Peyer's patch (tissue), 4 donors: ENCODE measurements at regions not wholly inside any gene's neighbourhood (a gene's known extent, or its start where the extent isn't known, plus 50 kb on each side); places are given as distances from the start of the nearest gene placed in this dataset.

Source experiments
- POLR2A ChIP-seq, 2 donors: fragments of 450-650 bp; IDR thresholded peaks; one replicate each; pipeline ENCODE4 v1.5.1; 2017; ENCODE audit warnings: antibody characterized with exemption in 2 of 2, mild to moderate bottlenecking in 2 of 2, moderate library complexity in 2 of 2
- TF ChIP-seq, protein P1 (sequence below), 6 experiments: fragments of 450-650 bp in 4 of 6; fragments of 200-600 bp in 2 of 6; sonication (generic) in 1 of 6; IDR thresholded peaks; one replicate each; pipeline ENCODE4 v1.5.1; 2017 to 2019; ENCODE audit warnings: antibody characterized with exemption in 6 of 6, mild to moderate bottlenecking in 3 of 6, moderate library complexity in 1 of 6

DNA sequence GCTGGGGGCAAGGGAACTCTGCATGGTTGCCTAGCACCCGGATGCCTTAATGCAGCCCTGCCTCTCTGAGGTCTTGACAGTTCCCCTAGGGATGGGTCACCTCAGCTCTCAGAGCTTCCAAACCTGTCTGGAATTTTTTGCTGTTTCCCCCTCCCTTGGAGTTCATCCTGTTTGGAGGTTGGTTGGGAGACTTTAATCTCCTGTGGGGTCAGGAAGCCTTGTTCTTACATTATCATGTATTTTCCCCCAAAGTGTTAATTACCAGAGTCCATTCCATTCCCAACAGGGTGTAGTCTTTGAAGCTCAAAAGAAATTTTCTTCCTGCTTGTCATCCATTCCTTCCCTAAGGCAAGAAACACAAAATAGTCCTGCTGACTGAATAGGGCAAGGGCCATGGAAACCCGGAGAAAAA is 150.3 kb upstream of the SPRY4 start:
- TF ChIP-seq, protein P1, sequence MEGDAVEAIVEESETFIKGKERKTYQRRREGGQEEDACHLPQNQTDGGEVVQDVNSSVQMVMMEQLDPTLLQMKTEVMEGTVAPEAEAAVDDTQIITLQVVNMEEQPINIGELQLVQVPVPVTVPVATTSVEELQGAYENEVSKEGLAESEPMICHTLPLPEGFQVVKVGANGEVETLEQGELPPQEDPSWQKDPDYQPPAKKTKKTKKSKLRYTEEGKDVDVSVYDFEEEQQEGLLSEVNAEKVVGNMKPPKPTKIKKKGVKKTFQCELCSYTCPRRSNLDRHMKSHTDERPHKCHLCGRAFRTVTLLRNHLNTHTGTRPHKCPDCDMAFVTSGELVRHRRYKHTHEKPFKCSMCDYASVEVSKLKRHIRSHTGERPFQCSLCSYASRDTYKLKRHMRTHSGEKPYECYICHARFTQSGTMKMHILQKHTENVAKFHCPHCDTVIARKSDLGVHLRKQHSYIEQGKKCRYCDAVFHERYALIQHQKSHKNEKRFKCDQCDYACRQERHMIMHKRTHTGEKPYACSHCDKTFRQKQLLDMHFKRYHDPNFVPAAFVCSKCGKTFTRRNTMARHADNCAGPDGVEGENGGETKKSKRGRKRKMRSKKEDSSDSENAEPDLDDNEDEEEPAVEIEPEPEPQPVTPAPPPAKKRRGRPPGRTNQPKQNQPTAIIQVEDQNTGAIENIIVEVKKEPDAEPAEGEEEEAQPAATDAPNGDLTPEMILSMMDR (IDR thresholded peaks at IDR 0.05) = no peak
- no peak for TF ChIP-seq POLR2A (IDR thresholded peaks at IDR 0.05)
